ENCODE measurements at regions not wholly inside any gene's neighbourhood (a gene's known extent, or its start where the extent isn't known, plus 50 kb on each side); places are given as distances from the start of the nearest gene placed in this dataset.

GRCh38 chr7:46214526-46214925 is 293.5 kb upstream of the IGFBP3 start:
- H3K4me3 ChIP-seq (ENCODE audit: low read depth, low read length) = no peak overlapping the region
- DNase-seq (ENCODE audit: low read depth) = no peak
- no peak for TF ChIP-seq CTCF (IDR thresholded peaks at IDR 0.05; ENCODE audit: low read depth, low read length, missing control alignments)

GRCh38 chr7:46213154-46213537 is 292.1 kb upstream of the IGFBP3 start:
- no peak for TF ChIP-seq CTCF (IDR thresholded peaks at IDR 0.05; ENCODE audit: low read depth, low read length, missing control alignments)
- DNase-seq (ENCODE audit: low read depth) = no peak
- no peak overlapping the region for H3K4me3 ChIP-seq (ENCODE audit: low read depth, low read length)

- H3K4me3 ChIP-seq (ENCODE audit: low read depth, low read length) = no peak overlapping the region
- TF ChIP-seq CTCF (IDR thresholded peaks at IDR 0.05; ENCODE audit: low read depth, low read length, missing control alignments) = no peak
- no peak for DNase-seq (ENCODE audit: low read depth)
These were observed 291.5 kb upstream of the IGFBP3 start for GRCh38 chr7:46212425-46213153.

- no peak for DNase-seq (ENCODE audit: low read depth)
- TF ChIP-seq CTCF (IDR thresholded peaks at IDR 0.05; ENCODE audit: low read depth, low read length, missing control alignments) = no peak
- H3K4me3 ChIP-seq (ENCODE audit: low read depth, low read length) = no peak overlapping the region
These were observed 289.4 kb upstream of the IGFBP3 start for GRCh38 chr7:46210467-46210866.

- no peak overlapping the region for H3K4me3 ChIP-seq (ENCODE audit: low read depth, low read length)
- no peak for TF ChIP-seq CTCF (IDR thresholded peaks at IDR 0.05; ENCODE audit: low read depth, low read length, missing control alignments)
- no peak for DNase-seq (ENCODE audit: low read depth)
These were observed 288.7 kb upstream of the IGFBP3 start for GRCh38 chr7:46209611-46210388.

- no peak for TF ChIP-seq CTCF (IDR thresholded peaks at IDR 0.05; ENCODE audit: low read depth, low read length, missing control alignments)
- no peak overlapping the region for H3K4me3 ChIP-seq (ENCODE audit: low read depth, low read length)
- DNase-seq (ENCODE audit: low read depth) = no peak
These were observed 287.8 kb upstream of the IGFBP3 start for GRCh38 chr7:46208635-46209525.
